OCI-LY7 (cell line): ENCODE measurements at regions not wholly inside any gene's neighbourhood (a gene's known extent, or its start where the extent isn't known, plus 50 kb on each side); places are given as distances from the start of the nearest gene placed in this dataset.

Experiments
- EZH2phosphoT487 ChIP-seq: fragments of 200-600 bp; sonication (generic); IDR thresholded peaks from 2 replicates; pipeline ENCODE4 v1.6.1; 2018; ENCODE audit warnings: low read depth, borderline replicate concordance, mild to moderate bottlenecking, mixed run types, antibody characterized with exemption, low read length, moderate library complexity, mixed read lengths
- TF ChIP-seq, protein P1 (sequence below): fragments of 200-600 bp; sonication (generic); conservative IDR thresholded peaks from 2 replicates; pipeline ENCODE4 v1.5.1; 2014; ENCODE audit warnings: mild to moderate bottlenecking, antibody characterized with exemption, low read length, moderate library complexity, mixed read lengths

DNA sequence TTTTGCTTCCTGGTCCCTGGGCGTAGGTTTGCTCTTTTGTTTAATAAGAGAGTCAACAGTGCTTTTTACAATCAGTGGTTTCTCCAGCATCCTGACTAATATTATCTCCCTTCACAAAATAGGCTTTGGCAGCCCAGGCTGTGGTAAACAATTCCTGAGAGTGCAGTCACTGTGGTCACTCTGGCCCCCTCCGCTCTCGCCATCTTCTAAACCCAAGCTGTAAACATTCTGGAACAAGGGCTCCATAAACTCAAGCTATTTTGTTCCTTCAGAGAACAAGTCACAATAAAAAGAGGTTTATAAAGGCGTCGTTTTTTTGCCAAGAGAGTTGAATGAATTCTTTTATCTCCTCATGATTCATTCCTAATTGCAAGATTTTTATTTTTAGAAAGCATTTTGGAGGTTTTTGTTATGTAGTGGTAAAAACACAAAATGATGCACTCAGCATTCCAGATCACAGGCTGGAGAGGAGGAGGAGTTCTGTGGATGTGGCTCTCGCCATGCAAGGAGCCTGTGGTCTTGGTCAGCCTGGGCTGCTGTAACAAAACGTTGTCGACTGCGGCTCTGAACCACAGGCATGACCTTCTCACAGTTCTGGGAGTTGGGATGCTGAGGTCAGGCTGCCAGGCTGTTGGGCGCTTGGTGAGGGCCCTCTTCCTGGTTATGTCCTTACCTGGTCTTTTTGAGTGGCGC, 486.4 kb upstream of the FAT1 start:
- TF ChIP-seq, protein P1, sequence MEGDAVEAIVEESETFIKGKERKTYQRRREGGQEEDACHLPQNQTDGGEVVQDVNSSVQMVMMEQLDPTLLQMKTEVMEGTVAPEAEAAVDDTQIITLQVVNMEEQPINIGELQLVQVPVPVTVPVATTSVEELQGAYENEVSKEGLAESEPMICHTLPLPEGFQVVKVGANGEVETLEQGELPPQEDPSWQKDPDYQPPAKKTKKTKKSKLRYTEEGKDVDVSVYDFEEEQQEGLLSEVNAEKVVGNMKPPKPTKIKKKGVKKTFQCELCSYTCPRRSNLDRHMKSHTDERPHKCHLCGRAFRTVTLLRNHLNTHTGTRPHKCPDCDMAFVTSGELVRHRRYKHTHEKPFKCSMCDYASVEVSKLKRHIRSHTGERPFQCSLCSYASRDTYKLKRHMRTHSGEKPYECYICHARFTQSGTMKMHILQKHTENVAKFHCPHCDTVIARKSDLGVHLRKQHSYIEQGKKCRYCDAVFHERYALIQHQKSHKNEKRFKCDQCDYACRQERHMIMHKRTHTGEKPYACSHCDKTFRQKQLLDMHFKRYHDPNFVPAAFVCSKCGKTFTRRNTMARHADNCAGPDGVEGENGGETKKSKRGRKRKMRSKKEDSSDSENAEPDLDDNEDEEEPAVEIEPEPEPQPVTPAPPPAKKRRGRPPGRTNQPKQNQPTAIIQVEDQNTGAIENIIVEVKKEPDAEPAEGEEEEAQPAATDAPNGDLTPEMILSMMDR: no peak
- no peak for TF ChIP-seq EZH2phosphoT487
